ENCODE measurements at regions not wholly inside any gene's neighbourhood (a gene's known extent, or its start where the extent isn't known, plus 50 kb on each side); places are given as distances from the start of the nearest gene placed in this dataset.

DNA sequence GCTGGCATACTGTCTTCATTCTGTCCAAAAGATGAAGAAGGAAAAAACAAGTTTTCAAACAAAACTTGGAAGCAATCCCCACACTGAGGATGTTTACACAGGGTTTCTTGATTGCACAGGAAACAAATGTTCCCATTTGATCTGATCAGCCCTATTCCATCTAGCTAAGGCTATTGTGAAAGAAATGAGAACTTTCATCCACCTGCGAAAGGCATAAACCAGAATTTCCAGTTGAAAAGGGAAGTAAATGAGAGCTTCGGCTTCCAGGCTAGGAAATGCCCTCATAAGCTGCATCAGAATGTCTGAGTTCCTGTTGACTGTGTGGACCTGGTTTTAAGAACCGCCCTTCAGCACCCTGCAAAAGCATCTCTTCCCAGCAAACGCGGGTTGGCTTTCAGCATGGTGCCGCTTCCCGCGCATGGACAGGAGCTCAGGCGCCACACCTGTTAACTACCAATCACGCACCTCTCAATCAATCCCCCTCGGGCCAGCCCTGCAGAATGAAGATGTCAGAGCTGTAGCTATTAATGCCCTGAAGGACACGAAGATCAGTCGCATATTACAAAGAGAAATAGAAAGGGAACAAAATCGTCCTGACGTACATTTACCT lies 850.4 kb downstream of the GALR1 start:
- H3K9me3 ChIP-seq: peaks cover 2% of the 10 kb centered on the region
- intact Hi-C loops (cut with DNase I, micrococcal nuclease): no loop called here
- H3K4me1 ChIP-seq (ENCODE audit: low read depth): no peaks in the 10 kb centered on the region
- ATAC-seq (no peak), DNase-seq (no peak)
- no peaks in the 10 kb centered on the region for H3K36me3 ChIP-seq (ENCODE audit: low read depth)
- TF ChIP-seq, protein P1, sequence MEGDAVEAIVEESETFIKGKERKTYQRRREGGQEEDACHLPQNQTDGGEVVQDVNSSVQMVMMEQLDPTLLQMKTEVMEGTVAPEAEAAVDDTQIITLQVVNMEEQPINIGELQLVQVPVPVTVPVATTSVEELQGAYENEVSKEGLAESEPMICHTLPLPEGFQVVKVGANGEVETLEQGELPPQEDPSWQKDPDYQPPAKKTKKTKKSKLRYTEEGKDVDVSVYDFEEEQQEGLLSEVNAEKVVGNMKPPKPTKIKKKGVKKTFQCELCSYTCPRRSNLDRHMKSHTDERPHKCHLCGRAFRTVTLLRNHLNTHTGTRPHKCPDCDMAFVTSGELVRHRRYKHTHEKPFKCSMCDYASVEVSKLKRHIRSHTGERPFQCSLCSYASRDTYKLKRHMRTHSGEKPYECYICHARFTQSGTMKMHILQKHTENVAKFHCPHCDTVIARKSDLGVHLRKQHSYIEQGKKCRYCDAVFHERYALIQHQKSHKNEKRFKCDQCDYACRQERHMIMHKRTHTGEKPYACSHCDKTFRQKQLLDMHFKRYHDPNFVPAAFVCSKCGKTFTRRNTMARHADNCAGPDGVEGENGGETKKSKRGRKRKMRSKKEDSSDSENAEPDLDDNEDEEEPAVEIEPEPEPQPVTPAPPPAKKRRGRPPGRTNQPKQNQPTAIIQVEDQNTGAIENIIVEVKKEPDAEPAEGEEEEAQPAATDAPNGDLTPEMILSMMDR (IDR thresholded peaks at IDR 0.05): no peak
- no peak overlapping the region for H3K4me3 ChIP-seq

DNA sequence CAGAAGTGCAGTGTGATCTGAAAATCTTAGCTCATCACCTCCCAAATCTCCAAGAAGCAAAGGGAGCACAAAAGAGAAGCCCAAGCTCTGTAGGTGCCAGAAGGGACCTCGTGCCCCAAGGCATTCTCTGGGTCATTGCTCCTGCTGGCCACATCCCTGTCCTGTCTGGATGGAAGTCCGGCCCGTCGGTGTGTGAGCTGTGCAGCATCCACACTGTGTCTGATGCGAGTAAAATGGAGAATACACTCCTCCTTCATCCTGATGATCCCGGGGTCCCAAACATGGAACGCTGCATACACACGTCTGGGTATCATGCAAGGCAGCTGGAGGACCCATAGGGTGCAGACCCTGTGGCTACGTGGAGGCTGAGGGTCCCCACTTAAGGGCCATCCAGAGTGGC lies 851.4 kb downstream of the GALR1 start:
- Histone ChIP-seq H3K9me3 (peaks cover 2% of the 10 kb centered on the region), H3K4me3 (no peak overlapping the region), H3K36me3 (ENCODE audit: low read depth) (no peaks in the 10 kb centered on the region), H3K4me1 (ENCODE audit: low read depth) (no peaks in the 10 kb centered on the region)
- no peak for ATAC-seq
- TF ChIP-seq, protein P1 (IDR thresholded peaks at IDR 0.05): no peak
- no peak for DNase-seq
- intact Hi-C loops (cut with DNase I, micrococcal nuclease): no loop called here

GRCh38 chr18:78102135-78102534 lies 852.5 kb downstream of the GALR1 start:
- H3K4me1 ChIP-seq (ENCODE audit: low read depth): no peaks in the 10 kb centered on the region
- no peak for DNase-seq
- peaks cover 2% of the 10 kb centered on the region for H3K9me3 ChIP-seq
- ATAC-seq: no peak
- H3K36me3 ChIP-seq (ENCODE audit: low read depth): no peaks in the 10 kb centered on the region
- TF ChIP-seq, protein P1 (IDR thresholded peaks at IDR 0.05): no peak
- intact Hi-C loops (cut with DNase I, micrococcal nuclease): no loop called here
- H3K4me3 ChIP-seq: no peak overlapping the region

- no peaks in the 10 kb centered on the region for H3K4me1 ChIP-seq (ENCODE audit: low read depth)
- TF ChIP-seq, protein P1 (IDR thresholded peaks at IDR 0.05): no peak
- intact Hi-C loops (cut with DNase I, micrococcal nuclease): no loop called here
- DNase-seq (no peak), ATAC-seq (no peak)
- no peak overlapping the region for H3K4me3 ChIP-seq
- no peaks in the 10 kb centered on the region for H3K36me3 ChIP-seq (ENCODE audit: low read depth)
- H3K9me3 ChIP-seq: peaks cover 2% of the 10 kb centered on the region
Observed at GRCh38 chr18:78105611-78106010, 856.0 kb downstream of the GALR1 start.

GRCh38 chr18:78106946-78107345 lies 857.3 kb downstream of the GALR1 start:
- H3K9me3 ChIP-seq: peaks cover 3% of the 10 kb centered on the region
- H3K4me1 ChIP-seq (ENCODE audit: low read depth): no peaks in the 10 kb centered on the region
- DNase-seq (no peak), ATAC-seq (no peak)
- intact Hi-C loops (cut with DNase I, micrococcal nuclease): no loop called here
- TF ChIP-seq, protein P1 (IDR thresholded peaks at IDR 0.05): no peak
- no peaks in the 10 kb centered on the region for H3K36me3 ChIP-seq (ENCODE audit: low read depth)
- H3K4me3 ChIP-seq: no peak overlapping the region

- H3K4me1 ChIP-seq (ENCODE audit: low read depth): no peaks in the 10 kb centered on the region
- DNase-seq (no peak), ATAC-seq (no peak)
- intact Hi-C loops (cut with DNase I, micrococcal nuclease): no loop called here
- TF ChIP-seq, protein P1 (IDR thresholded peaks at IDR 0.05): no peak
- peaks cover 8% of the 10 kb centered on the region for H3K9me3 ChIP-seq
- H3K36me3 ChIP-seq (ENCODE audit: low read depth): no peaks in the 10 kb centered on the region
- no peak overlapping the region for H3K4me3 ChIP-seq
Observed at GRCh38 chr18:78107363-78107762, 857.7 kb downstream of the GALR1 start.
